ENCODE measurements at regions not wholly inside any gene's neighbourhood (a gene's known extent, or its start where the extent isn't known, plus 50 kb on each side); places are given as distances from the start of the nearest gene placed in this dataset.
"Not testable (repeated sequence)": the region's sequence is repeated elsewhere in the genome, so short reads cannot be mapped to it uniquely, and the experiment has no call there.

DNA sequence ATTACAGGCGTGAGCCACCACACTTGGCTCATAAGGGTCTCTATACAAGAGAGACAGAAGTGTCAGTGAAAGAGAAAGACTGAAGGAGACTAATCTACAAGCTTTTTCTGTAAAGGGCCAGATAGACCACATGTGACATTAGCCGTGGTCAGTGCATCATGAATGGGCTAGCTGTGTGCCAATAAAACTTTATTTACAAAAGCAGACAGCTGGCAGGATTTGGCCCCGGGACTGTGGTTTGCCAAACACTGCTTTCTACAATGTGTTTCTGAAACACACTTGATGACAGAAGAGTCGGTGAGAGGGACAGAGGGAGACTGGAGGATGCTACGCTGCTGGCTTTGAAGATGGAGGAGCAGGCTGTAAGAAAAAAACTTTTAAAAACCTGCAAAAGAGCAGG is 285.4 kb downstream of the TFAP2C start:
- H3K27me3 ChIP-seq (replicated peaks; ENCODE audit: insufficient read depth, low read depth, low read length, poor library complexity), result peaks cover 31% of the 10 kb centered on the region
- ChIA-PET POLR2A (ENCODE audit: low non-redundant PET) (no interaction called here), CTCF (no interaction called here)
- no peaks in the 10 kb centered on the region for H3K4me1 ChIP-seq (ENCODE audit: insufficient read depth, low read length, poor library complexity, severe bottlenecking)
- intact Hi-C loops (cut with micrococcal nuclease; ENCODE audit: unreplicated experiment), result no loop called here
- TF ChIP-seq, protein P1, sequence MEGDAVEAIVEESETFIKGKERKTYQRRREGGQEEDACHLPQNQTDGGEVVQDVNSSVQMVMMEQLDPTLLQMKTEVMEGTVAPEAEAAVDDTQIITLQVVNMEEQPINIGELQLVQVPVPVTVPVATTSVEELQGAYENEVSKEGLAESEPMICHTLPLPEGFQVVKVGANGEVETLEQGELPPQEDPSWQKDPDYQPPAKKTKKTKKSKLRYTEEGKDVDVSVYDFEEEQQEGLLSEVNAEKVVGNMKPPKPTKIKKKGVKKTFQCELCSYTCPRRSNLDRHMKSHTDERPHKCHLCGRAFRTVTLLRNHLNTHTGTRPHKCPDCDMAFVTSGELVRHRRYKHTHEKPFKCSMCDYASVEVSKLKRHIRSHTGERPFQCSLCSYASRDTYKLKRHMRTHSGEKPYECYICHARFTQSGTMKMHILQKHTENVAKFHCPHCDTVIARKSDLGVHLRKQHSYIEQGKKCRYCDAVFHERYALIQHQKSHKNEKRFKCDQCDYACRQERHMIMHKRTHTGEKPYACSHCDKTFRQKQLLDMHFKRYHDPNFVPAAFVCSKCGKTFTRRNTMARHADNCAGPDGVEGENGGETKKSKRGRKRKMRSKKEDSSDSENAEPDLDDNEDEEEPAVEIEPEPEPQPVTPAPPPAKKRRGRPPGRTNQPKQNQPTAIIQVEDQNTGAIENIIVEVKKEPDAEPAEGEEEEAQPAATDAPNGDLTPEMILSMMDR (conservative IDR thresholded peaks at IDR 0.05; ENCODE audit: low read depth, low read length), result no peak
- TF ChIP-seq EZH2 (IDR thresholded peaks at IDR 0.05; ENCODE audit: borderline replicate concordance, low read depth, low read length, poor library complexity, severe bottlenecking), result no peak
- DNase-seq (ENCODE audit: low spot score), result no peak
- no peaks in the 10 kb centered on the region for H3K9me3 ChIP-seq (ENCODE audit: low read depth, low read length, poor library complexity, severe bottlenecking)
- H3K27ac ChIP-seq (ENCODE audit: low read depth, low read length, poor library complexity, severe bottlenecking), result no peak overlapping the region
- H3K4me3 ChIP-seq (ENCODE audit: low read depth, low read length, poor library complexity, severe bottlenecking), result no peak overlapping the region
- no TSS peak for BruUV-seq (replicated peaks)
- no peaks in the 10 kb centered on the region for H3K36me3 ChIP-seq (ENCODE audit: insufficient read depth, low read length, poor library complexity, severe bottlenecking)

DNA sequence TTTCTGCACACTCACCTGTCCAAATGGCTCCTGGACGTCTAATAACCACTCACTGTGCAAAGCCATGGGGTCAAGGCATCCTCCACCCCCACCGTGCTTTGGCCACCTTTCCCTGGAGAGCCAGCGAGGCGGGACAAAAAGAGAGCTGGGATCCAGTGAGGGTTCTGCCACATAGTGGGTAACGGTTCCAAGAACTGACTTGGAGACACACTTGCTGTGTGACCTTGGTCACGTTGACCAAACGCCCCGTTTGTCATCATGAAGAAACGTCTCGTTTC is 287.2 kb downstream of the TFAP2C start:
- ChIA-PET CTCF (no interaction called here), POLR2A (ENCODE audit: low non-redundant PET) (no interaction called here)
- Histone ChIP-seq H3K9me3 (ENCODE audit: low read depth, low read length, poor library complexity, severe bottlenecking) (no peaks in the 10 kb centered on the region), H3K36me3 (ENCODE audit: insufficient read depth, low read length, poor library complexity, severe bottlenecking) (no peaks in the 10 kb centered on the region), H3K27ac (ENCODE audit: low read depth, low read length, poor library complexity, severe bottlenecking) (no peak overlapping the region), H3K27me3 (replicated peaks; ENCODE audit: insufficient read depth, low read depth, low read length, poor library complexity) (peaks cover 39% of the 10 kb centered on the region), H3K4me3 (ENCODE audit: low read depth, low read length, poor library complexity, severe bottlenecking) (no peak overlapping the region), H3K4me1 (ENCODE audit: insufficient read depth, low read length, poor library complexity, severe bottlenecking) (no peaks in the 10 kb centered on the region)
- TF ChIP-seq, protein P1 (conservative IDR thresholded peaks at IDR 0.05; ENCODE audit: low read depth, low read length), result no peak
- TF ChIP-seq EZH2 (IDR thresholded peaks at IDR 0.05; ENCODE audit: borderline replicate concordance, low read depth, low read length, poor library complexity, severe bottlenecking), result no peak
- intact Hi-C loops (cut with micrococcal nuclease; ENCODE audit: unreplicated experiment), result no loop called here
- BruUV-seq (replicated peaks), result no TSS peak
- no peak for DNase-seq (ENCODE audit: low spot score)

DNA sequence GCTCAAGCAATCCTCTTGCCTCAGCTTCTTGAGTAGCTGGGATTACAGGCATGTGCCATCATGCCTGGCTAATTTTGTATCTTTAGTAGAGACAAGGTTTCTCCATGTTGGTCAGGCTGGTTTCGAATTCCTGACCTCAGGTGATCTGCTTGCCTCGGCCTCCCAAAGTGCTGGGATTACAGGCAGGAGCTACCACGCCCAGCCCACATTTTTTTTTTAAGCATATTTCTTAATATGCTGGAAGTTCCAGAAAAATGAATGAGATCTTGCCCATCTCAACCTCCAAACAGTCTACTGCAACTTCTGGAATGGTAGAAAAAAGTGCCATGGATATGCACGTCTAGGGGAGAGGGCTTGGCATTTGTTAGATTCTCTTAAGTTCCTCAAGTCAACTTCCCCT is 290.9 kb downstream of the TFAP2C start:
- POLR2A ChIA-PET (ENCODE audit: low non-redundant PET); DNase-seq (ENCODE audit: low spot score); H3K9me3 ChIP-seq (ENCODE audit: low read depth, low read length, poor library complexity, severe bottlenecking); intact Hi-C loops (cut with micrococcal nuclease; ENCODE audit: unreplicated experiment); H3K36me3 ChIP-seq (ENCODE audit: insufficient read depth, low read length, poor library complexity, severe bottlenecking); H3K27ac ChIP-seq (ENCODE audit: low read depth, low read length, poor library complexity, severe bottlenecking); H3K4me3 ChIP-seq (ENCODE audit: low read depth, low read length, poor library complexity, severe bottlenecking); H3K4me1 ChIP-seq (ENCODE audit: insufficient read depth, low read length, poor library complexity, severe bottlenecking); BruUV-seq (replicated peaks); CTCF ChIA-PET: not testable (repeated sequence)
- peaks cover 54% of the 10 kb centered on the region for H3K27me3 ChIP-seq (replicated peaks; ENCODE audit: insufficient read depth, low read depth, low read length, poor library complexity)

DNA sequence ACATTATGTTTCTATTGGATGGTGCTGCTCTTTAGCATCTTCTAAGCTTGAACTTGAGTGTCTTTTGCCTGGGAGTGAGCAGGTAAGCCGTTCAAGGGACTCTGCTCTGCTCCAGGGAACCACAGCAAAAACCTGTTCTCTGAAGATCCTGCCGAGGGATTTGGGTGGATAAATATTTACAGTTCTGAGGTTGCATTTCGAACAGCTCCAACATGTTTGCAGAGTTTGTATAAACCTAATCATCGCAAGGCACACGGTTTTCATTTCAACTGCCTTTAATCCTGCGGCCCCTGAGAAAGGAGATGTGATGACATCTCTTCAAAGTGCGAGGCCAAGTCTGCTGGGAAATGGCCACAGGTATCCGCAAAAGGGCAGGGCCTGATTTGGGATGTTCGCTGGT is 293.4 kb downstream of the TFAP2C start:
- intact Hi-C loops (cut with micrococcal nuclease; ENCODE audit: unreplicated experiment), result no loop called here
- H3K9me3 ChIP-seq (ENCODE audit: low read depth, low read length, poor library complexity, severe bottlenecking), result no peaks in the 10 kb centered on the region
- ChIA-PET CTCF (no interaction called here), POLR2A (ENCODE audit: low non-redundant PET) (no interaction called here)
- BruUV-seq (replicated peaks), result no TSS peak
- no peak for DNase-seq (ENCODE audit: low spot score)
- no peaks in the 10 kb centered on the region for H3K4me1 ChIP-seq (ENCODE audit: insufficient read depth, low read length, poor library complexity, severe bottlenecking)
- H3K27ac ChIP-seq (ENCODE audit: low read depth, low read length, poor library complexity, severe bottlenecking), result no peak overlapping the region
- peaks cover 59% of the 10 kb centered on the region for H3K27me3 ChIP-seq (replicated peaks; ENCODE audit: insufficient read depth, low read depth, low read length, poor library complexity)
- H3K4me3 ChIP-seq (ENCODE audit: low read depth, low read length, poor library complexity, severe bottlenecking), result no peak overlapping the region
- TF ChIP-seq, protein P1 (conservative IDR thresholded peaks at IDR 0.05; ENCODE audit: low read depth, low read length), result no peak
- TF ChIP-seq EZH2 (IDR thresholded peaks at IDR 0.05; ENCODE audit: borderline replicate concordance, low read depth, low read length, poor library complexity, severe bottlenecking), result no peak
- no peaks in the 10 kb centered on the region for H3K36me3 ChIP-seq (ENCODE audit: insufficient read depth, low read length, poor library complexity, severe bottlenecking)
